GM15510 (cell line): ENCODE measurements at regions not wholly inside any gene's neighbourhood (a gene's known extent, or its start where the extent isn't known, plus 50 kb on each side); places are given as distances from the start of the nearest gene placed in this dataset.

Source experiments
- POLR2A ChIP-seq: IDR thresholded peaks from 3 replicates; pipeline ENCODE4 v1.6.1; 2011; ENCODE audit warnings: borderline replicate concordance; ENCODE audit not compliant: insufficient read length; ENCODE audit errors: extremely low read depth

DNA sequence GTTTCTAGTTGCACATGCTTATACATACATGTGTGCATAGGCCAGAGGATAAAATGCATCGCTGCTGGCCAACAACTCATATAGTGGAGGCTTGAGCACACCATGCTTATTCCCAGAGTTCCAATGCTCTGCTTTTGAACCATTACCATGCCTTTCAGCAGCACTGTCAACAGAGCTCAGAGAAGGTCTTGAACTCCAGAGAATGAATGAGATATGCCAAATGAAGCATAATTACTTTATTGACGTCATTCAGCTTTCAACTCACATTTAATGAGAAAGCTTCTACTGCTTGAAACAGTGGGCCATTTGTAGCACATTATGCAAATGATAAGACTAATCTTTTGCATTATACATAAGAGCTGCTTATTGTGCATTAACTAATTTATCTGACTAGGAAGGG lies 765.3 kb upstream of the GRAMD2B start:
- no peak for TF ChIP-seq POLR2A

DNA sequence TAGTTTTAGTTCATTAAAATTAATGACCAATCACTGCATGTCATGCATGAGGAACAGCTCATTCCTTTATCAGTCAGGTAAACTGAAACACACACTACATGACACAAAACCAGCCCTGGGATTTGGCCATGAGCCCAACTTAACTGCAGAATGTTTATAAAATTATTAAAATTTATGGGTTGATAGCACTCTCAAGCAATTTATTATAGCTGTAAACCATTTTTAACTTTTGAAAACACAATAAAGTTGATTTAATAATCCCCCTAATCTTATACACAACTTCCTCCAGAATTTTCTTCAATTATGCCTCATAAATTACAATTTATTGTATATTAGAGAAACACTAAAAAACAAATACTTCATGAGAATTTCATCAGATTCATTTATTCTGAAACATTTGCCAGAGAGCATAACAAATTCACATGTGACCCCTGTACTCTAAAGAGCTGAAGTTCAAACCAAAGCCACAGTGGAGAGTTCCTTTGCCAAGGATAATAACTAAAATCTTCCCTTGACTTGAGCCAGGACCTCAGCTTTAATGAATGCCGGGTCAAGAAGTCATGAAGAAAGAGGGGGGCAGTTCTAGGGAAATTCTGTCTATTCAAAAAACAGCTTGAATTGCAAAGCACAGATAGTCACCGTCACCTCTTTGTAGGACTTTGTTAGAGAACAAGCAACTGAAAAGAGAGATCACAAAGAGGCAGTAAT lies 763.7 kb upstream of the GRAMD2B start:
- no peak for TF ChIP-seq POLR2A

DNA sequence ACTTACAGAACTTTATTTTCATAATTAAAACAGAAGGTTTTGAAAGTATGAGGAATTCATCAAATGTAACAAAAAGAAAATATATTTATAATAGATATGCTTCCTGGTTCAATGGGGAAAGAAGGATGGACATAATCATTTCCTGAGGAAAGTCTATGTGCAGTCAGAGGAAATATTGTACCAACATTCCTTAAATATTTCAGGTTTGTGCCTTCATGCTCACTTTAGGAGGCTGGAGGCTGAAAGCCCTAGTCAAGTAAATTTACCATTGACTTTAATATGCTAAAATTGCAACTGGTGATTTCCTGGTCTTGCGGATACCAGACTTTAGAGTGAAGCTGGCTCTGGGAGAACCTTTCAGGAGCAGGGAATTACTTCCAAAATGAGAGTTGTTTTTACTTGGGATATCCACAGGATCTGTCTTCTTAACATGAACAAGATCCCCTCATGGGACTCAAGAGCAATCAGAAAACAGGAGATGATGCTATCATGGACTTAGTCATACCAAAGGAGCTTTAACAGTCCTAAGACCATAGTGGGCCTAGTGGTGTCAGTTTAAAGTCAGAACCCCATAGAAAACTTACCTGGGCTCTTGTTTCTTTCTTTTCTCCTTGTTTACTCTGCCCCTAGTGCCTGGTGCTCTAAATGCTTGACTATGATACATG lies 762.8 kb upstream of the GRAMD2B start:
- TF ChIP-seq POLR2A = no peak

DNA sequence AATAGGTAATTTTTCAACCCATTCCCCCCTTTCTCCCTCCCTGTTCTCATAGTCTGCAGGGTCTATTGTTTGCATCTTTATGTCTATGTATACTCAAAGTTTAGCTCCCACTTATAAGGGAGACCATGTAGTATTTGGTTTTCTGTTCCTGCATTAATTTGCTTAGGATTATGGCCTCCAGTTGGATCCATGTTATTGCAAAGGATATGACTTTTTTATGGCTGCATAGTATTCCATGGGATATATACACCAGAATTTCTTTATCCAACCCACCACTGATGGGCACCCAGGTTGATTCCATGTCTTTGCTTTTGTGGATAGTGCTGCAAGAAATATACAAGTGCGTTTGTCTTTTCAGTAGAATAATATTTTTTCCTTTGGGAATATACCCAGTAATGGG lies 761.6 kb upstream of the GRAMD2B start:
- TF ChIP-seq POLR2A = no peak

DNA sequence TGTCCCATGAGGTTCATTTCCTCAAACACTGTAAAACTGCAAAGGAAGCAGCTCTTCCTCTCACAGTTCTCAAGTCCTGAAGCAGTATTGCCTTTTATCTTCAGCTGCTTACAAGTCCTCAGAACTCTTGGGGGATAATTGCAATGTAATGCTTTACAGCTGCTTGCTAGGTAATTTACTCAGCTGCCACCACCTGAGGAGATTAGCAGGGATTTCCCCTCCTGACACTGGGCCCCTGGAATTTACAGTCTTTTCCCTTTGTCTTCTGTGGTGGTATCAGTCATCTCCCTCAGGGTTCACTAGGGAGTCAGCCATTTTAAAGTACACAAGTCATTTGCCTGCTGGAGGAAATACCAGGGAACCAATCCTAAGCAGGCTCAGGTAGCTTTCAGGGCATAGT lies 754.3 kb upstream of the GRAMD2B start:
- TF ChIP-seq POLR2A = no peak

DNA sequence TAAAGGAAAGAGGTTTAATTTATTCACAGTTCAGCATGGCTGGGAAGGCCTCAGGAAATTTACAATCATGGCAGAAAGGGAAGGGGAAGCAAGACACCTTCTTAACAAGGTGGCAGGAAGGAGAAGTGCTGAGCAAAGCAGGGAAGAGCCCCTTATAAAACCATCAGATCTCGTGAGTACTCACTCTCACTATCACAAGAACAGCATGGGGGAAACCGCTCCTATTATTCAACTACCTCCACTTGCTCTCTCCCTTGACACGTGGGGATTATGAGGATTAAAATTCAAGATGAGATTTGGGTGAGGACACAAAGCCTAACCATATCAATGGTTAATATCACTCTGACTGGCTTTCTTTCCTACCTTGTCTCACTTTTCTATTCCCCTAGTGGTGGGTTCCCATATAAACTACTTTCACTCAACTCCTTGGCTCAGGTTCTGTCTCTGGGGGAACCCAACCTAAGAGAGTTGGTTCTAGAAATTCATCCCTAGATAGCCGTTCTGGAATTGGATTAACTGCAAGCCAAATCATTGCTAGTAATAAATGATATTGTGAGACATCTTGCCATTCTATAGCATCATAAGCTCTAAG lies 749.8 kb upstream of the GRAMD2B start:
- TF ChIP-seq POLR2A = no peak

DNA sequence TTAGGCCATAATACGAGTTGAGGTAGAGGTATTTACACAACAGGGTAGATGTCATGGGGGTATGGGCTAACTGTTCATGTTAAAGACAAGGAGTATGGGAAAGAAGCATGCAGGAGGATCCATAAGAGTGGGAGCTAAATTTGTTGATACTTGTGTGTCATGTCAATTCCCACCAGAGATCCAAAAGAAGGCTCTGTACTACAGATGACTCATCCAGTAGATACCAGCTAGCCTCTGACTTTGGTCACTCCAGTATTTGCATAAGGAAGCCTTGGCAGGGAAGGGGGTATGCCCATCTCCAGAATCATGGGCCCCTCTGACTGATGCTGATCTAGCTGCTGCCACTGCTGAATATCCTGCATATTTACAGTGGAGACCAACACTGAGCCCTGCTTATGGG lies 743.7 kb upstream of the GRAMD2B start:
- TF ChIP-seq POLR2A = no peak

DNA sequence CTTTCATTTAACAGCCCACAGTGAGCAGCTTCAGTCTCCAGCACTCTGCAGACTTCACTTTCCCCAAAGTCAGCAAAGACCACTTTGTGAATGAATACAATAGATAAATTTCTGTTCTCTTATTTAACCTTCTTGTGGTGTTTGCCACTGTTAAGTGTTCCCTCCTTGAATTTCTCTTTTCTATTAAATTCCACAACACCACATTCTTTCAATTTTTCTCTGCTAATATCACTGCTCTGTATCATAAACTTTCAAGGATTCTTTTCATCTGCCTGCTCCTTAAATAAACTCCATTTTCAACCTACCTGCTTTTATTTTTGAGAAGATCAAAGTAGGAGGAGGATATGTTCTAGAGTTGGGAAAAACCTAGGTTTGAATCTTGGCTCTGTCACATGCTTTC lies 739.5 kb upstream of the GRAMD2B start:
- TF ChIP-seq POLR2A = no peak

DNA sequence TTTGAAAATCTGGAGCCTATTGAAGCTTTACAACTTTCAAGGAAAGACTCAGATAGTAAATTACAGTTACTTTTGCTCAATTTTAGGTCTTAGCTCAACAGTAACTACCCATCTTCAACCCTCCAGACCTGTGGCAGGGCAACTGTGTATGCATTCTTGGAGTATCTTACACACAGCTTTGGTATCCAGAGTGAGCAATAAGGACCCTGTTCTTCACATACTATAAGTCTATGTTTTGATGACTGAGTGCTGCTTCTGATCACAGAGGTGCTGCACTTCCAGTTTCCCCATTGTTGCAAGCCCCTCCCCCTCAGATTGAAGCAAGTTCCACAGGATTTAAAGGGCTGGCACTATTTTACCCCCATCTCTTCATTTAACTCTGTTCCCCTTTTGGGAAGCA lies 737.4 kb upstream of the GRAMD2B start:
- no peak for TF ChIP-seq POLR2A

DNA sequence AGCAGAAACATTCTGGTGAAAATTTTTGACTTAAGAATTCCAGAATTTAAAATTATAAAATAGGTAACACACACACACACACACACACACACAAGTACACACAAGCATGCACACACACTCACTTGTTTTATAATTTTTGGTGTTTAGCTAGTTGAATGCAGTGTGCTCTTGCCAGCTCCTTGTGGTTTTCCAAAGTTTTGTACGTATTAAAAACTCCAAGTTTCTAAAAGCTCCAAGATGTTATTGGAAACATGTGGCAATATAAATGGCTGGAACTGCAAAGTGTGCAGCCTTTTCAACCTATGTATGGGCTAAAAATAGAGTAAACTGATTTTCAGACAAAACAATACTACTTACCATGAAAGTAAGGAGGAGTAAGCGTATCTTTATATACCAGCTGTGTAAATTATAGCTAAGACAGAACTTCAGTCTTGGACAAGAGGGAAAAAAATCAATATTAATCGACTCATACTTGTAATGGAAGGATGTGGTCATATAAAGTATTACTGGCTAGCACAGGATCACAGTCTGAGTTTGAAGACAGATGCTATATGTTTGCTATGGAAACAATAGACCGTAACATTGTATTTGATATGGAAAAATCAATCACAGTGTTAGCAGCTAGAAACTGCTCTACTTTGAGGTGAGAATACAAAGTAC lies 727.1 kb upstream of the GRAMD2B start:
- no peak for TF ChIP-seq POLR2A

DNA sequence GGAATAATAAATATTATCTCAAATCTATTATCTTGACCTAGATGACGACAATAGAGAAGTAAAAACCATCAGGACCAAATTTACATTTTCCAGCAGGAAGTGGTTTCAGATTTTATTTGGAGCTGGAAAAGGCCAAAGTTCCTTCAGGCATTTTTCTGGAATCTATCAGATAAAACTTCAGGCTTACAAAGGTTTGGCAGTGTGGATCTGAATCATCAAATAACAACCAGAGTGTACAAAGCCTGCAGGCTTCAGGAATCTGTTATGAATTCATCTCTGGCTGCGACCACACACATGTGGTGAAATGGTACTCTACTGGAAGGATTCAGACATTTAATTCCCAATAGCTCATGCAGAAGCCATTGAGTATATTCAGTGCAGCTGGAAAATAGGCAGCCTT lies 726.4 kb upstream of the GRAMD2B start:
- TF ChIP-seq POLR2A = no peak

DNA sequence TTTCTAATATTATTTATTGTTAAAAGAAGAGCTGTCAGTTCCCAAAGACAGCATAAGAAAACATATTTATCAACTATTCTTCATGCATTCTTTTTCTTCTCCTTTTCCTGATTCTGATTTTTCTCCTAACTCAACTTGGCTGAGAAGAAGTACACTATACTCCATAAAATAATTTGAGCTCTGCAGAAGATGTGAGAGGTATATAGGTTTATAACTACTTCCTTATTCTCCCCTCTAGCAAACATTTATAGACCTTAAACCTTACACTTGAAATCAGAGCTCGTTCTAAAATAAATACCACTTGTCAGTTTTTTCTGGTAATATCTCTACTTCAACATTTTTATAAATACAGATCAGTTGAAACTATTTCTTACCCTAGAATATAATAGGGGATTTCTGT lies 724.8 kb upstream of the GRAMD2B start:
- no peak for TF ChIP-seq POLR2A

DNA sequence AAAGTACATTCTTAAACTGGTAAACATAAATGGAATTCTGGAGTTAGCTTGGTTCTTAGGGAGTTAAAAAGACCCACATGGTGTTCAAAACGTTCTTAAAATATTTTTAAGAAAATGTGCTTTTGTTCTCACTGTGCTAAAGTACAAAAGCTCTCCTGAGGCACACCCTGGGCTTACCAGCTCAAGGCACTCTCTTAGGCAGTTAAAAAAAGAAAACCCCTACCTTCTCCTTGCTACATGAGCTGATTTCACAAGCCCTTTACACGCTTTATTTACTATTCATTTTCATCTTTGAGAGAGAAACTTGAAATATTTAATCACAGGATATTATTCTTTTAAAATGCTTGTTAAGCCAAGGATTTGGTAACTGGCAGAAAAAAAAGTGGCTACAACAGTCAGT lies 723.3 kb upstream of the GRAMD2B start:
- no peak for TF ChIP-seq POLR2A

DNA sequence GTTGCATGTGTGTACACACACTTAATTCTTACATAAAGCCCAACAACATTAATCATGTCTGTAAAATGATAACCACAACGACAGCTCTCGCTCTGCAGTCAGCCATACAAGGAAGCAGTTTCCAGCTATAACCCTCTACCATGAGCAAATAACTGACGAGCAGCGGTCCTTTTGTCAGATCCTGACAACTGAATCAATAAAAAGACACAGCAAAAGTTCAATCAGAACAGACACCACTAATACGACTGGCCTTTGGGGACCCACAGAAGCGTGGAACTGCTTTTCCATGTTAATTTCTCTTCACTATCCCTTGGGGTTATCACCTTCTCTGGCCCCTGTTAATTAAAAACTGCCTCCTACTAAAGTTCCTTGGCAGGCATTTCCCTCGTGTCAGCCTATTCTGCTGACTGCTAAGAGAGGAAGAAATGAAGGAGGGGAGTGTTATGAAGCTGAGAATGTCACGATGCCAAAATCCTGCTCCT lies 722.8 kb upstream of the GRAMD2B start:
- no peak for TF ChIP-seq POLR2A

DNA sequence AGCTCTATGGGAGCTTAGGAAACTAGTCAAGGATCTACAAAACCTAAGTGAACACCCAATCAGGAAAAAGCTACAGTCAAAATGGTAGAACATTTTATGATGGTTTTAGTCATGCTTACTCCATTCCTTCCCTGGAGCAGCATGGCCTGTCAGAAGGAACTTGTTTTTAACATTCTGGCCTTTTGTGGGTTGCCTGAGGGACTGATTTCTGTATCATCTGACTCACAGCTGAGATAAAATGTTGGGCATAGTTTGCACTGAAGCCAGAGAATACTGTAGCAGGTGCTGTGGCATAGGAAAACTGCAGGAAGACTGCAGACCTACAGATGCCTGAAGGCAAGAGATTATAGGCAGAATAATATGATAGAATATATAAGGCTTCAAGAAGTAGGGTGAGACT lies 719.6 kb upstream of the GRAMD2B start:
- no peak for TF ChIP-seq POLR2A
